Stimulated activated effector memory CD8-positive, alpha-beta T cell treated with anti-CD3 and anti-CD28 coated beads, Interleukin-12 subunit alpha, Interleukin-12 subunit beta, amount 100 ng/mL, for 72 hours (primary cell): ENCODE measurements at regions not wholly inside any gene's neighbourhood (a gene's known extent, or its start where the extent isn't known, plus 50 kb on each side); places are given as distances from the start of the nearest gene placed in this dataset.

Experiments
- ATAC-seq: fragments of 150-1000 bp; cut with Tn5 transposase; 2 replicates; pipeline ENCODE4 v1.10.0; 2021
- DNase-seq, 2 donors: peaks; one replicate each; pipeline ENCODE4 v3.0.0; 2021 to 2022; ENCODE audit warnings: low spot score in 2 of 2
- H3K27ac Mint-ChIP-seq: one replicate; pipeline ENCODE4 v1.8.0; 2022; ENCODE audit warnings: mild to moderate bottlenecking, mixed read lengths
- H3K36me3 Mint-ChIP-seq: one replicate; pipeline ENCODE4 v1.8.0; 2022; ENCODE audit warnings: mild to moderate bottlenecking, mixed read lengths
- H3K4me1 Mint-ChIP-seq: one replicate; pipeline ENCODE4 v1.8.0; 2022; ENCODE audit warnings: mixed read lengths
- H3K4me3 Mint-ChIP-seq: one replicate; pipeline ENCODE4 v1.8.0; 2022; ENCODE audit warnings: mild to moderate bottlenecking, mixed read lengths
- H3K9me3 Mint-ChIP-seq: one replicate; pipeline ENCODE4 v1.8.0; 2022; ENCODE audit warnings: mixed read lengths

DNA sequence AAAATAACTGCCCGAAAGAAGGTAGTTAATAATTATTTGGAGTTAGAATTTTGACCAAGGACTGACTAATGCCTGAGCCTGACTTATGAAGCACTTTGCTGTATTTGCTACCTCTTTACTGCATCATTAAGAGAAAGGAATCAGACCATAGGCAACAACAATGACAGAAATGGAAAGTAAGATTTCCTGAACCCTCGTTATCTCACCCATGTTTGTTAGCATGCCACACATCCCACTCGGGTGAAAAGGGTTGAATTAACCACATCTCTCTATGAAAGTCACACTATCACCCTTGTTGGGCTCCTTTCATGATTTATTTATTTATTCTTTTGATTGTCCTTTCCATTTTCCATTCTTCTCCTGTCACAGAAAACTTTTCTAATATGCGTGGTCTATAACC is 59.6 kb downstream of the OLIG3 start:
- H3K4me3 Mint-ChIP-seq: no peak overlapping the region
- peaks cover 5% of the 10 kb centered on the region for H3K4me1 Mint-ChIP-seq
- H3K9me3 Mint-ChIP-seq: no peaks in the 10 kb centered on the region
- H3K36me3 Mint-ChIP-seq: no peaks in the 10 kb centered on the region
- no peak overlapping the region for H3K27ac Mint-ChIP-seq
- ATAC-seq (peak; percentile 69), DNase-seq (no peak)

- Mint-ChIP-seq H3K36me3 (no peaks in the 10 kb centered on the region), H3K4me1 (peaks cover 5% of the 10 kb centered on the region), H3K27ac (no peak overlapping the region), H3K9me3 (no peaks in the 10 kb centered on the region), H3K4me3 (no peak overlapping the region)
- ATAC-seq: no peak
- no peak for DNase-seq
These were observed 62.1 kb downstream of the OLIG3 start for GRCh38 chr6:137432054-137432611.

- no peak for ATAC-seq
- Mint-ChIP-seq H3K36me3 (no peaks in the 10 kb centered on the region), H3K9me3 (no peaks in the 10 kb centered on the region), H3K4me3 (no peak overlapping the region), H3K4me1 (peaks cover 13% of the 10 kb centered on the region), H3K27ac (no peak overlapping the region)
- no peak for DNase-seq
These were observed 63.2 kb downstream of the OLIG3 start for GRCh38 chr6:137430954-137431353.

GRCh38 chr6:137427656-137428290 is 66.4 kb downstream of the OLIG3 start:
- Mint-ChIP-seq H3K27ac (no peak overlapping the region), H3K9me3 (no peaks in the 10 kb centered on the region), H3K36me3 (no peaks in the 10 kb centered on the region), H3K4me3 (no peak overlapping the region), H3K4me1 (peaks cover 30% of the 10 kb centered on the region)
- no peak for ATAC-seq
- no peak for DNase-seq

GRCh38 chr6:137426007-137426689 is 68.0 kb downstream of the OLIG3 start:
- DNase-seq (no peak), ATAC-seq (no peak)
- no peaks in the 10 kb centered on the region for H3K36me3 Mint-ChIP-seq
- no peak overlapping the region for H3K4me3 Mint-ChIP-seq
- peaks cover 25% of the 10 kb centered on the region for H3K4me1 Mint-ChIP-seq
- peak overlapping the region; percentile 34 for H3K27ac Mint-ChIP-seq
- no peaks in the 10 kb centered on the region for H3K9me3 Mint-ChIP-seq

GRCh38 chr6:137424251-137424650 is 69.9 kb downstream of the OLIG3 start:
- H3K9me3 Mint-ChIP-seq: no peaks in the 10 kb centered on the region
- no peak for DNase-seq
- peaks cover 25% of the 10 kb centered on the region for H3K4me1 Mint-ChIP-seq
- no peaks in the 10 kb centered on the region for H3K36me3 Mint-ChIP-seq
- H3K27ac Mint-ChIP-seq: no peak overlapping the region
- ATAC-seq: no peak
- no peak overlapping the region for H3K4me3 Mint-ChIP-seq

GRCh38 chr6:137423451-137424168 is 70.6 kb downstream of the OLIG3 start:
- H3K4me1 Mint-ChIP-seq: peaks cover 25% of the 10 kb centered on the region
- ATAC-seq (no peak), DNase-seq (no peak)
- H3K4me3 Mint-ChIP-seq: no peak overlapping the region
- H3K27ac Mint-ChIP-seq: no peak overlapping the region
- H3K36me3 Mint-ChIP-seq: no peaks in the 10 kb centered on the region
- no peaks in the 10 kb centered on the region for H3K9me3 Mint-ChIP-seq

GRCh38 chr6:137417396-137417795 is 76.8 kb downstream of the OLIG3 start:
- Mint-ChIP-seq H3K36me3 (no peaks in the 10 kb centered on the region), H3K4me3 (no peak overlapping the region), H3K27ac (no peak overlapping the region), H3K9me3 (no peaks in the 10 kb centered on the region), H3K4me1 (peaks cover 6% of the 10 kb centered on the region)
- ATAC-seq (peak; percentile 36), DNase-seq (no peak)

- Mint-ChIP-seq H3K4me3 (no peak overlapping the region), H3K27ac (no peak overlapping the region), H3K9me3 (no peaks in the 10 kb centered on the region), H3K36me3 (no peaks in the 10 kb centered on the region), H3K4me1 (peaks cover 6% of the 10 kb centered on the region)
- DNase-seq (no peak), ATAC-seq (no peak)
These were observed 77.7 kb downstream of the OLIG3 start for GRCh38 chr6:137416376-137417109.

DNA sequence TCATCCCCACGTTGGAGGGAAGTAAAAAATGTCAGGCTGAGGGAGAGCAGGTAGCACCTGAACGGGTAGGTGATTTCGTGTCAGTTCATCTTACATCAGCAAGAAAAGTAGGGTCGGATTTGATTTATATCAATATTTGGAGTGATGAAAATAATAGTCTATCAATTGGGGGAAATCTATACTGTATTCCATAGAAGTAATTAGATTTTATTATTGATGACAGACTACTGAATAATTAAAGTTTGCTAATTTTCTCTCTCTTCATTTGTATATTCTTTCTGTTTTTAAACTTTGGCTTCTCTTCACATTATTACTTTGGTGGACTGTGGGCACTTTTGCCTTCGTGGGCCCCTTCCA is 78.4 kb downstream of the OLIG3 start:
- Mint-ChIP-seq H3K4me3 (peak overlapping the region; percentile 65), H3K27ac (peak overlapping the region; percentile 70), H3K9me3 (no peaks in the 10 kb centered on the region), H3K4me1 (peaks cover 6% of the 10 kb centered on the region), H3K36me3 (no peaks in the 10 kb centered on the region)
- DNase-seq (no peak), ATAC-seq (no peak)

DNA sequence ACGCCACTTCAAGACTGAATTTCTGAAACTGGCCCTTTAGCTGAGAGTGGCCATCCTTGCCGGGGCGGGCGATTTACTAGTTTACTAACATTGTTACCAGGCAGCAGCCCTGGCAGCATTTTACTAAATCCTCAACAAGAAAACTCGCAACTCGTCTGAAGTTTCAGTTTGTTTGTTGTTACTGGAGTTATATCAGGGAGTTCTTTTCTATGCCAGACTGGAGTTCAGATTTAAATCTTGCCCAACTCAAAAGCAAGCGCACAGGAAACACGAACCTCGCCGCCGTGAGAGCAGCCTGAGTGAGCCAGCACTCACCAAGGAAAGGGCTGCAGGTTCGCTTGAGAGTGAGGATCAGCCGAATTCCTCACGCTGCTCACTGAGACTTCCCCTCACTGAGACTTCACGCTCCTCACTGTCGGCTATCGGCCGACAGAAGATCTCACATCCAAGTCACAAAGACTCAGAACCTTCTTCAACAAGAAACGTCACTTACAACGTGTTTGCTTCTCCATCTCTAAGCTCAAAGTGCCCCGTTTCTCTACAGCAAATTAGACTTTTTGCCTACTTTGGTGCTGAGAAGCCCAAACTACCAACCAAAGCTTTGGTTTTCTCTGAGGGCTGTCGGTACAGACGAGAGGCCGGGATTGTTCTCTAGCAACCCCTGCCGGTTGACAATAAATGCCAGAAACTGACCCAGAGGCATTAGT is 78.9 kb downstream of the OLIG3 start:
- Mint-ChIP-seq H3K4me1 (peaks cover 6% of the 10 kb centered on the region), H3K4me3 (peak overlapping the region; percentile 65), H3K36me3 (no peaks in the 10 kb centered on the region), H3K27ac (peak overlapping the region; percentile 70), H3K9me3 (no peaks in the 10 kb centered on the region)
- peak; percentile 91 for ATAC-seq
- DNase-seq: peak; percentile 24 to 80

GRCh38 chr6:137414599-137414998 is 79.6 kb downstream of the OLIG3 start:
- H3K9me3 Mint-ChIP-seq: no peaks in the 10 kb centered on the region
- no peak for ATAC-seq
- H3K4me3 Mint-ChIP-seq: peak overlapping the region; percentile 65
- no peaks in the 10 kb centered on the region for H3K36me3 Mint-ChIP-seq
- H3K27ac Mint-ChIP-seq: no peak overlapping the region
- H3K4me1 Mint-ChIP-seq: peaks cover 6% of the 10 kb centered on the region
- no peak for DNase-seq

- no peak overlapping the region for H3K27ac Mint-ChIP-seq
- peaks cover 12% of the 10 kb centered on the region for H3K4me1 Mint-ChIP-seq
- H3K36me3 Mint-ChIP-seq: no peaks in the 10 kb centered on the region
- ATAC-seq (no peak), DNase-seq (no peak)
- peaks cover 4% of the 10 kb centered on the region for H3K9me3 Mint-ChIP-seq
- no peak overlapping the region for H3K4me3 Mint-ChIP-seq
These were observed 80.7 kb downstream of the OLIG3 start for GRCh38 chr6:137413482-137413881.

DNA sequence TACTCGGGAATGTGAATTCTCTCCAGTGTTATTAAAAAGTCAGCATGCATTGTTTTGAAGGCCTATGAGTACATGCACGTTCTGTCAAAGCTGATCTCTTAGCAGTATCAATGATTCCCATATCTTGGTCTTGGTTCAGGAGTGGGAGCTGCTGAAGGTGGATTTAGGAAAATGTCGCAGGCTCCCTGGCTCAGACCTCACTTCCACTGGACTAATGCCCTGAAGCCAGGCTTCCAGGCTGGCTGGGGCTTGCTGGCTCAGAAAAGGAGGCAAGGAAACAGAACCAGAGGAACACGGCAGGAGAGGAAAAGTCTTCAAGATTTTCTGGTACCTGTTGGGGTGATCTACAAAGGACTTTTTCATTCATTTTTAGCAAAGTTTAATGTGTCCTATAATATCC is 81.6 kb downstream of the OLIG3 start:
- no peak for DNase-seq
- H3K4me3 Mint-ChIP-seq: no peak overlapping the region
- H3K36me3 Mint-ChIP-seq: no peaks in the 10 kb centered on the region
- peaks cover 7% of the 10 kb centered on the region for H3K9me3 Mint-ChIP-seq
- no peak overlapping the region for H3K27ac Mint-ChIP-seq
- no peak for ATAC-seq
- peaks cover 19% of the 10 kb centered on the region for H3K4me1 Mint-ChIP-seq
